CD8-positive, alpha-beta memory T cell (primary cell): ENCODE measurements at regions not wholly inside any gene's neighbourhood (a gene's known extent, or its start where the extent isn't known, plus 50 kb on each side); places are given as distances from the start of the nearest gene placed in this dataset.
"Not testable (repeated sequence)": the region's sequence is repeated elsewhere in the genome, so short reads cannot be mapped to it uniquely, and the experiment has no call there.

ENCODE experiments used
- CTCF ChIA-PET: fragments of 350-600 bp; sonication (Branson Sonifier 250); formaldehyde crosslinking; loops from one replicate; lab custom pipeline; 2021; ENCODE audit warnings: antibody characterized with exemption; lab: Charles Lee
- POLR2A ChIA-PET: fragments of 350-600 bp; sonication (Branson Sonifier 250); formaldehyde crosslinking; loops from one replicate; lab custom pipeline; 2021; ENCODE audit warnings: antibody characterized with exemption; lab: Charles Lee
- DNase-seq, 5 donors: peaks; one replicate each; pipeline versions ENCODE4 v3.0.0 to v3.0.0-alpha.2; 2020 to 2022; ENCODE audit warnings: mixed read lengths in 1 of 5
- H3K27ac ChIP-seq: one replicate; pipeline ENCODE4 v1.7.0; 2013; ENCODE audit warnings: low read depth, mild to moderate bottlenecking, low read length, moderate library complexity
- H3K27me3 ChIP-seq: 2 replicates; pipeline ENCODE4 v1.7.0; 2013; ENCODE audit warnings: low read length, mild to moderate bottlenecking; ENCODE audit not compliant: insufficient read depth, poor library complexity, severe bottlenecking
- H3K36me3 ChIP-seq: 2 replicates; pipeline ENCODE4 v1.7.0; 2013; ENCODE audit warnings: mild to moderate bottlenecking, low read length, moderate library complexity; ENCODE audit not compliant: insufficient read depth
- H3K4me1 ChIP-seq: 2 replicates; pipeline ENCODE4 v1.7.0; 2013; ENCODE audit warnings: mild to moderate bottlenecking, low read length, moderate library complexity; ENCODE audit not compliant: insufficient read depth
- H3K4me3 ChIP-seq: 2 replicates; pipeline ENCODE4 v1.7.0; 2013; ENCODE audit warnings: mild to moderate bottlenecking, low read length
- H3K9me3 ChIP-seq: 2 replicates; pipeline ENCODE4 v1.7.0; 2013; ENCODE audit warnings: mild to moderate bottlenecking, low read length
- H3K27ac Mint-ChIP-seq, 8 donors: one replicate each; pipeline ENCODE4 v1.8.0; 2020 to 2021; ENCODE audit warnings: mixed read lengths in 8 of 8, mild to moderate bottlenecking in 6 of 8, inconsistent platforms in 3 of 8, moderate library complexity in 3 of 8
- H3K27me3 Mint-ChIP-seq, 2 donors: one replicate each; pipeline ENCODE4 v1.8.0; 2020 to 2021; ENCODE audit warnings: mixed read lengths in 2 of 2, mild to moderate bottlenecking in 1 of 2, moderate library complexity in 1 of 2
- H3K36me3 Mint-ChIP-seq, 3 donors: one replicate each; pipeline ENCODE4 v1.8.0; 2020 to 2021; ENCODE audit warnings: mixed read lengths in 3 of 3, inconsistent platforms in 1 of 3, mild to moderate bottlenecking in 1 of 3
- H3K4me1 Mint-ChIP-seq, 3 donors: one replicate each; pipeline ENCODE4 v1.8.0; 2020 to 2021; ENCODE audit warnings: mixed read lengths in 3 of 3, inconsistent platforms in 1 of 3, mild to moderate bottlenecking in 1 of 3
- H3K4me3 Mint-ChIP-seq, 7 donors: one replicate each; pipeline ENCODE4 v1.8.0; 2020 to 2021; ENCODE audit warnings: mixed read lengths in 7 of 7, mild to moderate bottlenecking in 6 of 7, moderate library complexity in 4 of 7, inconsistent platforms in 2 of 7
- H3K9me3 Mint-ChIP-seq, 5 donors: one replicate each; pipeline ENCODE4 v1.8.0; 2020 to 2022; ENCODE audit warnings: mixed read lengths in 5 of 5, mild to moderate bottlenecking in 3 of 5, moderate library complexity in 2 of 5, inconsistent platforms in 1 of 5

GRCh38 chr6:93848031-93848742 lies 428.8 kb upstream of the EPHA7 start:
- Mint-ChIP-seq H3K36me3 (no peaks in the 10 kb centered on the region), H3K4me1 (no peaks in the 10 kb centered on the region), H3K9me3 (peaks cover 0 to 21% (median 0%) of the 10 kb centered on the region in 5 donors), H3K4me3 (no peak overlapping the region), H3K27me3 (no peaks in the 10 kb centered on the region), H3K27ac (no peak overlapping the region)
- Histone ChIP-seq H3K9me3 (no peaks in the 10 kb centered on the region), H3K4me3 (no peak overlapping the region), H3K27me3 (no peaks in the 10 kb centered on the region), H3K36me3 (no peaks in the 10 kb centered on the region), H3K27ac (no peak overlapping the region), H3K4me1 (no peaks in the 10 kb centered on the region)
- DNase-seq = no peak
- POLR2A ChIA-PET = no interaction called here
- CTCF ChIA-PET = no interaction called here

DNA sequence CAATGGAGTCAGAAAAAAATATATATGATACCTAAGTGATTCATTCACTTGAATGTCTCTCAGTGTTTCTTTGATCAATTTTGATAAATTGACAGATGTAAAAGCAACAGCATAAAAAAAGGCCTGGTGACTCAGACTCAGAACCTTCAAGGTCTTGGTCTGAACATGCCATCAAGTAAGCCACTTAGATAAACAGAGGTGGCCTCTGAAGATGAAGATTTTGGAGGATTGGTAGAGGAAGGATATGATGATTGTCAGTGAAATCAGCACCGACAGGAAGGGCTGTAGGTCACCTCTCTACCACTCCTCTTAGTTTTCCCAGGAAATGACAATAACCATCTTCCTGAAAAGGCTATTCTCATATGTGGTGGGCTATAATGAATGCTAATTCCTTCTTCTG lies 422.8 kb upstream of the EPHA7 start:
- Mint-ChIP-seq H3K4me1 (no peaks in the 10 kb centered on the region), H3K27ac (no peak overlapping the region), H3K27me3 (no peaks in the 10 kb centered on the region), H3K9me3 (peaks cover 0 to 16% (median 4%) of the 10 kb centered on the region in 5 donors), H3K4me3 (no peak overlapping the region), H3K36me3 (no peaks in the 10 kb centered on the region)
- ChIA-PET POLR2A (no interaction called here), CTCF (no interaction called here)
- H3K4me1 ChIP-seq = no peaks in the 10 kb centered on the region
- no peak for DNase-seq
- H3K36me3 ChIP-seq = no peaks in the 10 kb centered on the region
- no peak overlapping the region for H3K4me3 ChIP-seq
- no peaks in the 10 kb centered on the region for H3K27me3 ChIP-seq
- H3K9me3 ChIP-seq = no peaks in the 10 kb centered on the region
- H3K27ac ChIP-seq = no peak overlapping the region

DNA sequence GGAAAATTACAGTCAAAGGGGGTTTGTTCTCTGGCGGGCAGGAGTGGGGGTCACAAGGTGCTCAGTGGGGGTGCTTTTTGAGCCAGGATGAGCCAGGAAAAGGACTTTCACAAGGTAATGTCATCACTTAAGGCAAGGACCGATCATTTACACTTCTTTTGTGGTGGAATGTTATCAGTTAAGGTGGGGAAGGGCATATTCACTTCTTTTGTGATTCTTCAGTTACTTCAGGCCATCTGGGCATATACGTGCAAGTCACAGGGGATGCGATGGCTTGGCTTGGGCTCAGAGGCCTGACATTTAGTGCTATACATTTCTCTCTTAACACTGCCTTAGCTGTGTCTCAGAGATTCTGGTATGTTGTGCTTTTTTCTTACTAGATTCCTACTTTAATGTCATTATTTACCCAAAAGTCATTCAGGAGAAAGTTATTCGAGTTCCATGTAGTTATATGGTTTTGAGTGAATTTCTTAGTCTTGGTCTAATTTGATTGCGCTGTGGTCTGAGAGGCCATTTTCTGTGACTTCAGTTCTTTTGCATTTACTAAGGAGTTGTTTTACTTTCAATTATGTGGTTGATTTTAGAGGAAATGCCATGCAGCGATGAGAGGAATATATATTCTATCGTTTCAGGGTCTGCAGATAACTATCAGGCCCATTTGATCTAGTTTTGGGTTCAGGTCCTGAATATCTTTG lies 416.2 kb upstream of the EPHA7 start:
- H3K9me3 Mint-ChIP-seq = peaks cover 4 to 21% (median 13%) of the 10 kb centered on the region in 5 donors
- POLR2A ChIA-PET, H3K27ac Mint-ChIP-seq, H3K36me3 ChIP-seq, H3K4me1 Mint-ChIP-seq, DNase-seq, H3K36me3 Mint-ChIP-seq, CTCF ChIA-PET, H3K4me1 ChIP-seq, H3K27ac ChIP-seq, H3K27me3 ChIP-seq, H3K4me3 Mint-ChIP-seq, H3K27me3 Mint-ChIP-seq, H3K9me3 ChIP-seq, H3K4me3 ChIP-seq: not testable (repeated sequence)

- H3K27ac Mint-ChIP-seq, H3K36me3 Mint-ChIP-seq, H3K27me3 ChIP-seq, H3K36me3 ChIP-seq, H3K4me3 ChIP-seq, H3K27ac ChIP-seq, H3K4me1 Mint-ChIP-seq, POLR2A ChIA-PET, CTCF ChIA-PET, H3K4me3 Mint-ChIP-seq, H3K4me1 ChIP-seq, H3K9me3 ChIP-seq, DNase-seq, H3K27me3 Mint-ChIP-seq: not testable (repeated sequence)
- H3K9me3 Mint-ChIP-seq = peaks cover 4 to 23% (median 13%) of the 10 kb centered on the region in 5 donors
Observed at GRCh38 chr6:93835026-93835425, 415.7 kb upstream of the EPHA7 start.

GRCh38 chr6:93833326-93833725 lies 414.0 kb upstream of the EPHA7 start:
- DNase-seq, POLR2A ChIA-PET: not testable (repeated sequence)

GRCh38 chr6:93829757-93830156 lies 410.4 kb upstream of the EPHA7 start:
- peaks cover 4 to 21% (median 10%) of the 10 kb centered on the region in 5 donors for H3K9me3 Mint-ChIP-seq
- H3K36me3 ChIP-seq, POLR2A ChIA-PET, H3K4me1 ChIP-seq, H3K36me3 Mint-ChIP-seq, H3K27me3 ChIP-seq, H3K4me1 Mint-ChIP-seq, H3K27ac Mint-ChIP-seq, H3K4me3 Mint-ChIP-seq, H3K9me3 ChIP-seq, H3K4me3 ChIP-seq, H3K27me3 Mint-ChIP-seq, DNase-seq, CTCF ChIA-PET, H3K27ac ChIP-seq: not testable (repeated sequence)

More at GRCh38 chr6:93833326-93833725, 414.0 kb upstream of the EPHA7 start:
- H3K36me3 ChIP-seq, H3K27ac Mint-ChIP-seq, H3K27me3 Mint-ChIP-seq, CTCF ChIA-PET, H3K4me1 Mint-ChIP-seq, H3K36me3 Mint-ChIP-seq, H3K4me3 ChIP-seq, H3K27ac ChIP-seq, H3K27me3 ChIP-seq, H3K9me3 ChIP-seq, H3K4me1 ChIP-seq, H3K4me3 Mint-ChIP-seq: not testable (repeated sequence)
- H3K9me3 Mint-ChIP-seq = peaks cover 4 to 23% (median 14%) of the 10 kb centered on the region in 5 donors

DNA sequence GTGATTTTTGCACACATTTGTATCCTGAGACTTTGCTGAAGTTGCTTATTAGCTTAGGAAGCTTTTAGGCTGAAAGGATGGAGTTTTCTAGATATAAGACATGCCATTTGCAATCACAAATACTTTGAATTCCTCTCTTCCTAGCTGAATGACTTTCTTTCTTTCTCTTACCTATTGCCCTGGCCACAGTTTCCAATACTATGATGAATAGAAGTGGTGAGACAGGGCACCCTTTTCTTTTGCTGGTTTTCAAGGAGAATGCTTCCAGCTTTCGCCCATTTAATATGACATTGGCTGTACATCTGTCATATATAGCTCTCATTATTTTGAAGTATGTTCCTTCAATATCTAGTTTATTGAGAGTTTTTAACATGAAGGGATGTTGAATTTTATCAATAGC lies 409.6 kb upstream of the EPHA7 start:
- H3K9me3 Mint-ChIP-seq = peaks cover 2 to 19% (median 10%) of the 10 kb centered on the region in 5 donors
- H3K4me3 Mint-ChIP-seq = no peak overlapping the region
- no peak overlapping the region for H3K27ac Mint-ChIP-seq
- H3K4me1 ChIP-seq = no peaks in the 10 kb centered on the region
- H3K27me3 Mint-ChIP-seq = peaks cover 0 to 1% of the 10 kb centered on the region in 2 donors
- no peaks in the 10 kb centered on the region for H3K4me1 Mint-ChIP-seq
- no peaks in the 10 kb centered on the region for H3K27me3 ChIP-seq
- H3K36me3 Mint-ChIP-seq = no peaks in the 10 kb centered on the region
- no peak for DNase-seq
- ChIA-PET POLR2A (no interaction called here), CTCF (no interaction called here)
- no peak overlapping the region for H3K27ac ChIP-seq
- no peaks in the 10 kb centered on the region for H3K36me3 ChIP-seq
- H3K4me3 ChIP-seq = no peak overlapping the region
- no peaks in the 10 kb centered on the region for H3K9me3 ChIP-seq

- Histone ChIP-seq H3K4me3 (no peak overlapping the region), H3K36me3 (no peaks in the 10 kb centered on the region), H3K4me1 (no peaks in the 10 kb centered on the region), H3K9me3 (no peaks in the 10 kb centered on the region), H3K27me3 (no peaks in the 10 kb centered on the region), H3K27ac (no peak overlapping the region)
- ChIA-PET CTCF (no interaction called here), POLR2A (no interaction called here)
- Mint-ChIP-seq H3K9me3 (peaks cover 2 to 21% (median 10%) of the 10 kb centered on the region in 5 donors), H3K36me3 (no peaks in the 10 kb centered on the region), H3K27me3 (peaks cover 0 to 1% of the 10 kb centered on the region in 2 donors), H3K4me1 (no peaks in the 10 kb centered on the region), H3K4me3 (no peak overlapping the region), H3K27ac (no peak overlapping the region)
- DNase-seq = no peak
Observed at GRCh38 chr6:93828553-93828952, 409.2 kb upstream of the EPHA7 start.
